HT-29 (cell line): ENCODE measurements at regions not wholly inside any gene's neighbourhood (a gene's known extent, or its start where the extent isn't known, plus 50 kb on each side); places are given as distances from the start of the nearest gene placed in this dataset.
"Not testable (repeated sequence)": the region's sequence is repeated elsewhere in the genome, so short reads cannot be mapped to it uniquely, and the experiment has no call there.

Experiments
- DNase-seq: peaks from one replicate; pipeline ENCODE4 v3.0.0-alpha.2; 2015; ENCODE audit warnings: low spot score

DNA sequence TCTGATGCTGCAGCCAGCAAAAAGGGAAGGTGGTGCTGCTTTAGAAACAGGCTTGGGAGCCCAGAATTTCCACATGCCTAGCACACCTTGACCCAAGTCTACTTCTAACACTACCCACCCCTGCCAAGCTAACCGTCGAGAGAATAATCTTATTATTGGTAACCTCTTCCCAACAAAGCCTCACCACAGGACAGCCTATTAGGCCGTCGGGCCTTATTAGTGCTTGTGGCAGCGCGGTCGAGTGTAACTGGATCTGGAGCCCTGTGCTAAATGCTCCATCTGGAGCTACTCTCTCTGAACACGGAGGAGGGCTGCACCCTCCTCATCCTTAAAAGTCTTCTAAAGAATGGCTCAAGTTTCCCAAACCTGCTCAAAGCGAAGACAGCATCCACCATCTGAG, 165.5 kb upstream of the NFIA start:
- DNase-seq: no peak

DNA sequence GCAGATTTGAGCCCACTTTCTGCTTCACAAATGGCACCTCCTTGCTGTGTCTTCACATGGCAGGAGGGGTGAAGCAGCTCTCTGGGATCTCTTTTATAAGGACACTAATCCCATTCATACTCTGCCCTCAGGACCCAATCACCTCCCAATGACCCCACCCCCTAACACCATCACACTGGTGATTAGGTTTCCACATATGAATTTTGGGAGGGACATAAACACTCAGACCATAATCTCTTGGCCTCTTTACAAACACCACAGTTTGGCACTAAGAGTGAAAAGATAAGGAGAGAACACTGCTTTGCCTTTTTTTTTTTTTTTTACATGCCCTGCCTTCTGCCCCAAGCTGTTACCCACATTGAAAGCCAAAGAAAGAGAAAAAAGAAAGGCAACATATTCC, 166.2 kb upstream of the NFIA start:
- DNase-seq: no peak

DNA sequence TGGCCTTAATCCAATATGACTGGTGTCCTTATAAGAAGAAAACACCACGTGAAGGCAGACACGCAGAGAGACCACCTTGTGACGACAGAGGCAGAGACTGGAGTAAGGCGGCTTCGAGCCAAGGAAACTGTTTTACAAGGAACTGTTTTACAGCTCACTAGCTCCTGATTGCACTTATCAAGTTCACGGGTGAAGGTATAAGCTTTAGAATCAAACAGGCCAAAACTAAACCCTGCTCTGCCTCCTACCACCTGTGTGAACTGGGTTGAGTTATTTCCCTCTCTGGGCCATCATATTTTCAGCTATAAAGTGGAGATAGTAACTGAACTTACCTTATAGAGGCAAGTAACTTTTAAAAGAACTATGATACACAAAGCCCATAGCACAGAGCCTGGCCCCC, 166.9 kb upstream of the NFIA start:
- DNase-seq: no peak

DNA sequence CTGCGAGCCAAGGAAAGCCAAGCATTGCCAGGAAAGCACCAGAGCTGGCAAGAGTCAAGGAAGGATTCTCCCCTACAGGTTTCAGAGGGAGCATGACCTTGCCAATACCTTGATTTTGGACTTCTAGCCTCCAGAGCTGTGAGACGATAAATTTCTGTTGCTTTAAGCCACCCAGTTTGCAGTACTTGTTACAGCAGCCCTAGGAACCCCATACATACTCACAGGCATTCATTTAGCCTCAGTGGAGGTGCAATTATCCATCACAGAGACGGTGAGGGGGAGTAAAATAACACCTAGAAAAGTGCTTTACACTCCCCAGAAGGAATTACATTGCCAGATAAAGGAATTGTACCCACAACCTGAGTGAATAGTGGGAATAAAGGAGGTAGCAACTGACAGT, 167.4 kb upstream of the NFIA start:
- DNase-seq: no peak

DNA sequence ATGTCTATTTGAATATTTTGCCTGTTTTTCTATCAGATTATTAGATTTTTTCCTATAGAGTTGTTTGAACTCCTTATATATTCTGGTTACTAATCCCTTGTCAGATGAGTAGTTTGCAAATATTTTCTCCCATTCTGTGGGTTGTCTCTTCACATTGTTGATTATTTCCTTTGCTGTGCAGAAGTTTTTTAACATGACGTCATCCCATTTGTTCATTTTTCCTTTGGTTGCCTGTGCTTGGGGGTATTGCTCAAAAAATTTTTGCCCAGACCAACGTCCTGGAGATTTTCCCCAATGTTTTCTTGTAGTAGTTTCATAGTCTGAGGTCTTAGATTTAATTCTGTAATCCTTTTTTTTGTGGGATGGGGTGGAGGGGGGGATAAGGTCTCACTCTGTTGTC, 168.7 kb upstream of the NFIA start:
- not testable (repeated sequence) for DNase-seq

DNA sequence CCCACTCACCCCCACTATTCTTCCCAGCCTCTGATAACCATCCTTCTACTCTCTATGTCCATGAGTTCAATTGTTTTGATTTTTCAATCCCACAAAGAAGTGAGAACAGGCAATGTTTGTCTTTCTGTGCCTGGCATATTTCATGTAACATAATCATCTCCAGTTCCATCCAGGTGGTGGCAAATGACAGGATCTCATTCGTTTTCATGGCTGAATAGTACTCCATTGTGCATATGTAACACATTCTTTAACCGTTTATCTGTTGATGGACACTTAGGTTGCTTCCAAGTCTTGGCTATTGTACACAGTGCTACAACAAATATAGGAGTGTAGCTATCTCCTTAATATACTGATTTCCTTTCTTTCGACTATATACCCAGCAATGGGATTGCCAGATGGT, 169.3 kb upstream of the NFIA start:
- no peak for DNase-seq

DNA sequence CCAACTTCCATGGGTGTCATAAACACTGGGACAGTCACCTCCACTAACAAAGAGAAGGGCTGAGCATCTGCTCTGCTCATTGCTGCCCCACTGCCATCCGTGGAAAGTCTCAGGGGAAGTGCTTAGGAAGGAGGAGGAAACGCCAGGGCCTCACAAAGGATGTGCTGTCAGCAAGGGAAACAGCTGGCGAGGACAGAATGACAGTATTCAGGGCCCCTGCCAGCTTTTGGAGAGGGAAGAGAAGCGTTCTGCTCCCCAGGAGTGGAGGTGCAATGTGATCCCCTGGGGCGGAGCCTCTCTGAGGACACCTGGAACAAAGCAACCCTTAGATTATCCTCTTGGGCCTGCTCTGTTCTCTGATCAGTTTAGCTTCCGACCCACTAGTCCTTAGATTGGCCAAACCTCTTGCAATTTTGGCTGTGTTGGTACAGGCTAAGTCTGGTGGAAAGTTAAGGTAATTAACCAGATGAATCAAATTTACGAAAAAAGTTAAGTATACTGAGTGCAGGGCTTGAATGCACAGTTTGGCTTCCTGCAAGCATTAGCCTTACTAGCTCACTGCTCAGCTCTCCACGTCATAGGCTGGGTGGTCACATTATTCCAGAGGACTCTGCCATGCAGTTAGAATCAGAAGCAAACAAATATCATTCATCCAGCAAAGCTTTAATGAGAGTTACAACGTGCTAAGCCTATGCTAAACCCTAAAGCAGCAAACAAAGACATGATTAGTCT, 170.2 kb upstream of the NFIA start:
- no peak for DNase-seq

DNA sequence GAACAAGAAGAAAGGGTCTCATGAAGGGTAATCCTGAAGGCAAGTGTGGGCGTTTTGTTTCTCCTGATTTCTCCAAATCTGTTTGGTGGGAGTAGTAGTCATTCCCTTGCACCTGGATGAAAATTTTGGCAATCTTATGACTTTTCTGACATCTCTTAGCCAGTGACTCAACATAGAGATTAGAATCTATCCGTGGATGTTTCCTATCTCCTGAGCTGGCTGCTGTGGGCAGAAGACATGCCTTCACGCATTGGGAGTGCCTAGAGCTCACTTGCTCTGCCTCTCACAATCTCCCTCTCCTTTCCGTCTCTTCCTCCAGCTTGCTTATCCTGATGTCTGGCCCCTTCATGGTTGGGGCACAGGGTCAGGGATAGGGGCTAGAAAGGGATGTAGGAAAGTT, 174.2 kb upstream of the NFIA start:
- DNase-seq: no peak

DNA sequence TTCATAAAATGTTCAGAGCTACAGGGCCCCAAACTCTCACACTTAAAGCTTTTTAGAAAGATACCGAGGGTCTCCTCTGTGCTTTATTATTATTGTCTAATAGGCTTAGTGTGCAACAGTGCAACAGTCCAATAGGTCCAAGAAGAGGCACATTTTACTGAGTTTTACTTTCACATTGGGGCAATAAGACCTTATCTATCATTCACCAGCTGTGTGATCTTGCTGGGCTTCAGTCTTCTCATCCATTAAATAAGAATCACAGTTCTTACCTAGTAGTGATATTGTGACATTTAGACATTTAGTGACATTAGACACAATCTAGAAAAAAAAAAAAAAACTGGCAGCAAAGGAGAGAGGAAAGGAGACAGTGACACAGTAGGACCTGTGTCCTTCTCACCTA, 175.8 kb upstream of the NFIA start:
- DNase-seq: no peak

DNA sequence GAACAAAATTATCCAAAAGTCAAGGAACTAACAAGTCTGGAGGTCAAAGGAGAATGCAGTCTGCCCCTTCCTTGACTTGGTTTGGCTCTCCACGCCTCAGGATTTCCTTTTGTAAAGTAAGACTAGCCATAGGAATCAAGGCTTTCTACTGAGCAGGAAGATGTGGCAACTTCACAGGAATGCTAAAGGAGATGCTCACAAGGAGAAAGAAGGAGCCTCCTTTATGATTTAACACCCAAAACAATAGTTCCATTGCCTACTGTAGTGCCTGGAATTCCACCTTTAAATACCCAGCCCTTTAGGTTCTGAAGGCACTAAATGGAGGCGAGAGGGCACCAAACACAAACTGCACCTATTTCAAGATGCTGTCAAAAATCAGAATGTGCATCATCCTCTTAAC, 176.3 kb upstream of the NFIA start:
- DNase-seq: no peak

DNA sequence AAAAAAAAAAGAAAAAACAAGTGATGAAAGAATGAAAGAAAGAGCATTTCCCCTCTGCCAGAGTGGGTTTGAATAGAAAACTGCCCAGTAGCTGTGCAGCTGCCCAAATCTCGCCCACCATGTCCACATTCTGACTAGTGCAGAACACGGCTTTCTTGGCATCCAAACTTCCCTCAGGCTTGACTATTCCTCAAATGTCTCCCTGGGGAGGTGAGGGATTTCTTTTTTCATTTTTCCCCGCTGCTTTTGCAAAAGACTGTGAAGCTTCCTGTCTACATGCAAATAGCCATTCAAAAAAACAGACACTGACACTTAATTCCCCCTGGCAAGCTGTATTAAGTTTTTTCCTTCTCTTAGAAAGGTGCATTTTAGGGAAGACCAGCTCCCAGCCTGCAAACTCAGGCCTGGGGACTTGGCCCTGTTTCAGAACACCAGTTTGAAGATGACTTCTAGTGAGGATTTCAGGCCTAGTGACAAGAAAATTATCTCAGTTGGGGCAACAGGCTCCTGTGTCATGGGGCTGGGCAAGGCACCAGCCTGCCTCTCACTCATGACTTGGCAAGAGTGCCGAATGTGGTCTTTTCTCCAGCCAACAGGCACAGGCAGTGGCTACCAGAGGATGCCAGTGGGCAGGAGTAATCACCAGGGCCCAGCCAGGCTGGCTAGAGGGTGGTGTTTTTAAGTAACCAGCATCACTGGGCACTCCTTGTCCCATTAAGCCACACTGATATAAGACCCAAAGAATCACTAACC, 178.1 kb upstream of the NFIA start:
- DNase-seq: no peak

DNA sequence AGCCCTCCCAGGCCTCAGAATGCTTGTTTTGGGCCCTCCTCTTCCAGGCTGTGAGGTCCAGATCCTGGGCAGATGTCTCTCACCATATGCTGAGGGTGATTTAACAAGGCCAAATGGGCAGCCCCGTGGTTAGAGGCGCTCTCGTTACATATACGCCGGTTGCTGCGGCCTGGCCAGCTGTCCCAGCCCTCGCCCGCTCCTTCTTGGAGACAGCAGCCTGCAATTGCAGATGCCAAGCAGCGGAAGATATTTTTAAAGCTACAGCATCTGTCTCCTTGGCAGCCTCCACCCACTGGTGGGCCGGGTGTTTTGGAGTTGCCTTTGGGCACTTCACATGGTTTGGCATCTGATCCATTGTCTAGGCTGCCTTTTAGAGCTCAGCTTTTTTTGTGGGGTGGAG, 178.8 kb upstream of the NFIA start:
- no peak for DNase-seq

DNA sequence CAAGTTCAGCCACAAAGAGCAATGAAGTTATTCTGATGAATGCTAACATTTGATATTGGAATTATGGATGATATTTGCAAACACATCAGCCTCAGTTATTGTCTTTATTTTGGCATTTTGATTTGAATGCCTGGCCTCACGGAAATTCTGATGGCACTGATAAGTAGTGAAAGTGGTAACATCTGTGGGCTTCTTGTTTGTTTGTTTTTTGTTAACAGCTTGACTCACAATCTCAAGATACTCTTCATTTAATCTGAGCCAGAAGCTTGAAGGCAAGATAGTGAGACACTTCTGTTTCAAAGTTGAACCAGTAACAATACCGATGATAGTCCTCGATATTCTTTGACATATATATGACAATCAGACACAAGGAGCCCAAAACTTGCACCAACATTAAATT, 182.9 kb upstream of the NFIA start:
- DNase-seq: no peak

DNA sequence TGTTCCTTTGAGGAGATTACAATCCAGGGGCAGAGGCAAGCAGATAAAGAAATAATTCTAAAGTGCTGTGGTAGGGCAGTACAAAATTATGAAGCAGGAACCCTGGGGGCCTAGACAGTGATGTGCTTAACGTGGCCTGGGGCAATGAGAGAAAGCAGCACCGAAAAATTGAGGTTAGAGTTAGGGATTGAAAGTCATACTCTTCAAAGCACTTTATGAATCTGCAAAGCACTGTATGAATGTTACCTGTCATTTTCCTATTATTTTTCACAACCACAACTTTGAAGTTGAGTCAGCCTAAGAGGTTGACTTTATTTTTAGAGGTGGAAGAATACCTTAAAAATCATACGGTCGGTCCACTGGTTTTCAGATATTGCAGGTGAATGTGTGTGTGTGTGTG, 183.4 kb upstream of the NFIA start:
- DNase-seq: no peak

DNA sequence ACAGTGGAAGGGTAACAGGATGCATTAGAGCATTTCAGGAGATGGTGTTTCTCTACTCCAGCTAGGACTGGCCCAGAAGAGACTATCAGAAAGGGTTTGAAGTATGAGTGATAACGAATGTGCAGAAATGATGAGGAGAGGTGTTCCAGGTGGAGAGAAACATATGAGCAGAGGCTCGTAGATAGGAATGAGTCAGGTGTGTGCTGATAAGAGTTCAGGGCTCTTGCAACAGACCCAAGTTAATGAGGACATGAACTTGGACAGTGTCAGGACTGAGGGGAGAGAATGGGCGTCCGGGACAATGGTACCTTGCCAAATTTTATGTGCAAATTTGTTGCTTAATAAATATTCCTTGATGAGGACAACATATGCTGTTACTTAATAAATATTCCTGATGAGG, 183.9 kb upstream of the NFIA start:
- DNase-seq: no peak

DNA sequence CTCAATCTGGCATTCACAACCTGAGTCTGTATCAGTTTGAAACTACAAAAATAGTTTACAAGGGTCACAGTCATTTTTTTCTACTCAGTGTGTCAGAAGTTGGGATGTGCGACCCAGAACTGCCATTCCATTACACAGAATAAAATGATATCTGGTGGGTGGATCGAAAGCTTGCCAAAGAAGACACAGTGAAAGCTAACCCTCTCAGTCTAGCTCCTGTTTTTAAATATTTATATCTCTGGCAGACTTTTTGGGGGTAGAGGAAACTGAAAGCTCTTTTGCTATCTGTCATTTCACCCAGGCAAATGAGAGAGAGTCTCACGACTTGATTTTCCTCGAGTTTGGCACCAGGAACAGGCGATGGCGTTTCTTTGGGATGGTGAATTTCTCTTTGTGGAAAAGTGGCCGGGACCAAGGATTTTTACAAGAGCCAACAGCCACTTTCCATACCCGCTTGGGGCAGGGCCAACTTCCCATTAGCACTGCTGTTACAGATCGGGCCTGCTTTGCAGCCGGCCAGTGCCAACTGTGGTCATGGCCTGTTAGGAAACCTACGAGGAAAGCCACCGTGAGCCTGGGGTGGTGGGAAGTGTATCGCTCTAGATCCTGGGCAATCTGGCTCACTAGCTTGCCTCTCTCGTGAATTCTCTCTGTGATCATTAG, 185.5 kb upstream of the NFIA start:
- DNase-seq: no peak

DNA sequence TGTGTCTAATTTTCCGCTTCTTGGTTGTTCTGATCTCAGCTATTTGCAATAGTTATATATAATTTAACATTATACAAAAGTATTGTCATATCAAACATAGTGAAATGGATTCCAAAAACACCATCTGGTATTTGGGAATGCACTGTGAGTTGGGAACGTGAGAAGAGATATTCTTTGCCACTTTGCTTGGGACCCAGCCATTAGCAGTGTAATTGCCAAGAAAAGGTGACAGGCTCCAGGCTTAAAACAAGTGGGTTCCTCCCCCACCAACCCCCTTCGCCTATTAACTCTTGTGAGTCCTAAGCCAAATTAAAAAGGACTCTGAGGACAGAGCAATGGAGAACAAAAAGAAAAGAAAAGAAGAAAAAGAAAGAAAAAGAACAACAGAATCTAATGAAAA, 186.7 kb upstream of the NFIA start:
- no peak for DNase-seq

DNA sequence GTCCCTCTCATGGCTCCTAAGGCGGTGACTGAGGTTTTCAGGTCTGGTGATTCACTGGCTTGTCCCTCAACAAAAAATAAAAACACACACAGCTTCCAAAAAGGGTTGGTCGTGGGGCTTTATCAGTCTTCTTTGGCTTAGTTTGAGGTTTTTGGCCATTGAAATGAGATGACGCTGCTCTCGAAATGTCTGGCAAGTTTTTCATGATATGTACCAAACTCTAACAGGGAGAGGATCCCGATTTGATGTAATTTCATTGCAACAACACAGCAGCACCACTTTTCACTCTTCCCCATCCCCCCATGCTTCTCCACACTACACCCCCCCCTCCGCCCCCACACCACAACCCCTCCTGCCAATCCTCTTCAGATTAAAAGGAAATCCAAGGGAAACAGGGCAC, 187.1 kb upstream of the NFIA start:
- no peak for DNase-seq

DNA sequence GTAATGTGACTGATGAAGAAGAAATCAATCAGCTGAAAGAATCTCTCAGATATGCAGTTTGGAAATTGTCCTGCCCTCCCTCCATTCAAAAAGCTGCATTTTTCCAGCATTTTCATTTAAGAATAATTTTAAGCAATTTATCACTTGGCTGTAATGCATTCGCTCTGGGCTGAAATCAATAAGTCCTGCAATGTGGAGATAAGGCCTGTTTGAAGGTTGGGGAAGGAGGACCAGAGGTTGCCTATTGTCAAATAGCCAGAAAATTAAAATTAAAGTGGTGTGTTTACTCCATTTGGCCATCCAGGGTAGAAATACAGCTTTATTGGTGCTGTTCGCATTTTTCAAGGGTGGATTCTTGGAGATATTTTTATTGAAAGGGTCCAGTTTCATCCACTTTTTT, 187.6 kb upstream of the NFIA start:
- DNase-seq: no peak

DNA sequence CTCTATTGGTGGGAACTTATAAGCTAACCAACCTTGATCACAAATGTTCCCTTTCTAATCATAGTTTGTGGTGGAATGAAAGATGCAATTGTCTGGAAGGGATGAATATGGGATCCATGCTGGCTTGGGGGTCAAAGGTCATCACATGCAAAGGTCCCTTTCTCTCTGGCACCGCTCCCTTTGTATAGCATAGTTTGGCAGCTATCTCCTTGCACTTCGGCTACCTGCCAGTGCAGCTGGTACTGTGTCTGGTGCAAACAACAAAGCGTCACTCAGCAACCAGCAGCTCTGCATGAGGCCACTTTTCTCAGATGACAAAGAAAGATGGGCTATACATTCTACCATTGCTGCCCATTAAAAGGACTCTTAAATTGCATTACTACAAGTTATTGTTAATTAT, 188.2 kb upstream of the NFIA start:
- DNase-seq: no peak

DNA sequence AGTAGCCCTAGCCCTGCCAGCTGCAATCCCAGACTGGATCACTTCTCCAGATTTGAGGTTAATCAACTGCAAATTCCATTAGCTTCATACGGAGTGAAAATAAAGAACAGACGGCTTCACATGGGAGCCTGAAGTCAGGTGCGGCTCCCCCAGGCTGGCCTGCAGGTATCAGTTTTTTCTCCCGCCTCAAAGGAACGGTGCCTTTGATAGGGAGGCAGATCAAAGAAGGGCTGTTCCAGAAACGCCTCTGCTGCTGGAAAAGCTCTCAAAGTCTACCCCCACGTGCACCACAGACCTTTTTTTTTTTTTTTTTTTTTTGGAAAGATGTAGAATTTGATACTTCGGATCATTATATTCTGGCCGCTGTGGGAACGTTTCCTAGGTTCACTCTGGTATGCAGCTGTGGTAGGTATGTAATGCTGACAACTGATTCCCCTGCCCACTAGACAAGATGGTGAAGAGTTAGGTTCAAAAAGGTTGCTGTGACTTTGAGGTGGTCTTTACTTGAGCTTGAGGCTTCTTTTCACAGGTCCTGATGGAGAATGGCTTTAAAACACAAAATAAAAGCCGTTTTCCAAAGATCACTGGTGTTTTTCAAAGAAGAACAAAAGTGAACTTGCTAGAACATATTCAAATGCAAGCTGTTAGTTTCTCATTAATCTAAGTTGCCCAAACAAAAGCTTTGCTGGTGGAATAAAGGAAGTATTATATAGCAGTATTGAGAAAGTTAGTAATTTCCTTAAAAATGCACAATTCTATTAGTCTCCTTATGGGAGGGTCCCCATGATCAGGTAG, 189.0 kb upstream of the NFIA start:
- DNase-seq: no peak

DNA sequence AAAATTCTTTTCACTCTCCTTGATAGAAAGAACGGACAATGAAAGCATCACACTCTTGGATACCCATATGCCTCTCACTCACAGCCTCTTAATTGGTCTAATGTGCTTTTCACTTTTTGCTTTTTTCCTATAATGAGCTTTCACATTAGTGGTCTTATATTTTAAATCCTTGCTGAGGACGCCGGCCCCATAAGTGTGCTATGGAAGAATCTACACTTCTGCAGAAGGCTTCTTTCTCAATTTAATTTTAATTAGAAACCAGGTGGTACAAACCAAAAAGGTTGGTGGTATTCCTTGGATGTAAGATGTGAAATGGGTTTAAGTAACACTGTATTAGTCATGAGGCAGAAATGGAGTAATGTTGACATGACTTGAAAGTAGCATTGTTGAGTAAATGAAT, 190.6 kb upstream of the NFIA start:
- no peak for DNase-seq
